GM12892 (cell line): ENCODE measurements at regions not wholly inside any gene's neighbourhood (a gene's known extent, or its start where the extent isn't known, plus 50 kb on each side); places are given as distances from the start of the nearest gene placed in this dataset.

Source experiments
- DNase-seq: peaks from one replicate; pipeline ENCODE4 v3.0.0; 2011; ENCODE audit not compliant: insufficient read length
- FAIRE-seq: peaks from 2 replicates; lab custom pipeline; 2011; peaks lifted over from hg19 to GRCh38; lab: Jason Lieb, UNC
- POLR2A ChIP-seq: IDR thresholded peaks from 2 replicates; pipeline ENCODE4 v1.6.1; 2011; ENCODE audit warnings: low read depth, low read length, control low read depth
- POLR2AphosphoS5 ChIP-seq: IDR thresholded peaks from 2 replicates; pipeline ENCODE4 v1.6.1; 2011; ENCODE audit warnings: low read depth, low read length, control low read depth
- TAF1 ChIP-seq: IDR thresholded peaks from 2 replicates; pipeline ENCODE4 v1.6.1; 2011; ENCODE audit warnings: low read depth, mild to moderate bottlenecking, control low read depth, low read length, borderline replicate concordance

DNA sequence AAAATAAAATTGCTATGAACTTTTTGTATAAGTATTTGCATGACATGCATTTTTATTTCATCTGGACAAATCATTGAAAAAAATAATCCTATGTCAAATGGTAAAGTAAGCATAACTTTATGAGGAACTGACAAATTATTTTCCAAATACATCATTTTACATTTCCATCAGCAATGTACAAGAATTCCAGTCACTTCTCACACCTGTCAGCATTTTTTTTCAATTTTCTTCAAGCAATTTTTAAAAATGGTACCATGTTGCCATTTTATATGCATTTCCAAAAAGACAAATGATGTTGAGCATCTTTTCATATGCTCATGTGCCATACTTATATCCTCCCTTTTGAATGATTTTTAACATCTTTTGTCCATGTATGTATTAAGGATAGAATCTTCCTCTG, 961.7 kb upstream of the PIK3C3 start:
- FAIRE-seq (no peak), DNase-seq (no peak)
- TF ChIP-seq TAF1 (no peak), POLR2A (no peak), POLR2AphosphoS5 (no peak)

DNA sequence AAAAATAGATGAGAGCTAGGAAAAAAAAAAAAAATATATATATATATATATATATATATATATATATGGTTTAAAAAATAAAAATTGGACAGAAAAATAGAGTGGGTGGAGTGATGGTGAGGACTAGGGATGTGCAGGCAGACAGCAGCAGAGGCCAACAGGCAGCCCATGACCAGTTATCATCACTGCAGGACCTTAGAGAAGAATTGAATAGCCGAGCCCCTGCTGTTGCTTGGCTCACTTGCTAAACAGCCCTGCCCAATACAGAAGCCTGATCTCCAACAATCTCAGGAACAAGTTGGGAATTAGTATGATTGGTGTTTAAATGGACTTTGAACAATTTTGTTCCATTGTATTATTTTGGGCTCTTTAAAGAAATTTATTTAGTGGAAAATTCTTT, 967.5 kb upstream of the PIK3C3 start:
- no peak for FAIRE-seq
- no peak for DNase-seq
- TF ChIP-seq POLR2AphosphoS5 (no peak), POLR2A (no peak), TAF1 (no peak)

DNA sequence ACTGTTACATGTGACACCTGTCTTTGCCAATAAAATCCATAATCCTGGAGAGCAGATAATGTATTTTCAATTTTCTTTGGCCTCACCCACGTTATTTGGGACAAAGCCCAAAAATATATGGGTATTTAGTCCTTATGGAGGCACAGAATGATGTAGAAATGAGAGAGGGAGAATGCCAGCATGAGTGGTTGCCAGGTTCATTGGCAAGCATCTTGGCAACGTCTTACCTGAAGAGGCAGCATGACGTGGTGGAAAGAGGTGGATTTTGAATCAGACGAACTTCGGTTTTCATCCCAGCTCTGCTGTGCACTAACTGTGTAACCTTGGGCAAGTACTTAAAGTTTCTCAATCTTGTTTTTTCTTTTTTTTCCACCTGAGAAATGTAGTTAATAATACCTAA, 969.6 kb upstream of the PIK3C3 start:
- DNase-seq = no peak
- no peak for FAIRE-seq
- TF ChIP-seq POLR2AphosphoS5 = no peak
- TF ChIP-seq POLR2A = no peak
- TF ChIP-seq TAF1 = no peak

DNA sequence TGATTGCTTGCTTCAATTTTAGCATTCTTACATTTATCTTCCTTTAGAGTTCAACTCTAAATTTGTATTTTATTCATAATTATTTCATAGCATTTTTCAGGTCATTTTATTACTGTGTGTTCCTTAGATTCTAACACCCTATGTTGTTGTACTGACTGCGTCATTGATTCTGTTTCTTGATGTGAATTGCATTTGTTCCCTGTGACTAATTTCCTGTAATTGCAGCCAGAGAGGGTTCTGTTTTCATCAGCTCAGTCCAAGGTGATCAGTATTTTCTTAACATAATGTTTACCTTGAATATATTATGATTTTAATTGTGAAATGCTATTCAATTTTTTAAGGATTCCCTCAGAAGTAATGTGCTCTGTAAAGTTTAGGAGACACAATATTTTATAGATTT, 970.2 kb upstream of the PIK3C3 start:
- no peak for FAIRE-seq
- TF ChIP-seq POLR2AphosphoS5 (no peak), POLR2A (no peak), TAF1 (no peak)
- DNase-seq = no peak

DNA sequence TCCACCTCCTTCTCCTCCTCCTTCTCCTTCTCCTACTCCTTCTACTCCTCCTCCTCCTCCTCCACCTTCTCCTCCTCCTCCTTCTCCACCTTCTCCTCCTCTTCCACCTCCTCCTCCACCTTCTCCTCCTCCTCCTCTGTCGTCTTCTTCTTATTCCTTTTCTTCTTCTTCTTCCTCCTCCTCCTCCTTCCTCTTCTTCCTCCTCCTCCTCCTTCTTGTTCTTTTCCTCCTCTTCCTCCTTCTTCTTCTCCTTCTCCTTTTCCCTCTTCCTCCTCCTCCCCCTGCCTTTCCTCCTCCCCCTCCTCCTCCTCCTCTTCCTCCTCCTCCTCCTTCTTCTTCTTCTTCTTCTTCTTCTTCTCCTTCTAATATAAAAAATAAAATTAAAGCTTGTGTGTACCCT, 971.2 kb upstream of the PIK3C3 start:
- no peak for FAIRE-seq
- DNase-seq = no peak
- no peak for TF ChIP-seq TAF1
- TF ChIP-seq POLR2A = no peak
- no peak for TF ChIP-seq POLR2AphosphoS5

DNA sequence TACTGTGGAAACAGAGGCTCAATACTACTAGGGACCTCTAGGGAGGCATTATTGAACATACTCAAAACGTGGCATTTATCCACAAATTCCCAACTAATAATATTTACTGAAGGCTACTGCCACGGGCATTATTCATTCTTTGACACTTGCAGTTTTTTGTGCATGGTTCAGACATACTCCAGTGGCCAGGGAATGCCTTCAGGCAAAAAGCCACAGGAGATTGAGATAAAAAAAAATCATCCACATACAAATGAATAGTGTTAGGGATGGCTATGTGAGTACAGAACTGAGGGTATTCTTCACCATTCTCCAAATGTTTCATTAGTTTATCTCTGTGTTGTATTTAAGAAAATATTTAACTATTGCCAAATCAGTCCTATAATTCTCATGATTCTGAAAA, 974.9 kb upstream of the PIK3C3 start:
- TF ChIP-seq POLR2AphosphoS5 = no peak
- no peak for TF ChIP-seq TAF1
- TF ChIP-seq POLR2A = no peak
- no peak for DNase-seq
- no peak for FAIRE-seq

DNA sequence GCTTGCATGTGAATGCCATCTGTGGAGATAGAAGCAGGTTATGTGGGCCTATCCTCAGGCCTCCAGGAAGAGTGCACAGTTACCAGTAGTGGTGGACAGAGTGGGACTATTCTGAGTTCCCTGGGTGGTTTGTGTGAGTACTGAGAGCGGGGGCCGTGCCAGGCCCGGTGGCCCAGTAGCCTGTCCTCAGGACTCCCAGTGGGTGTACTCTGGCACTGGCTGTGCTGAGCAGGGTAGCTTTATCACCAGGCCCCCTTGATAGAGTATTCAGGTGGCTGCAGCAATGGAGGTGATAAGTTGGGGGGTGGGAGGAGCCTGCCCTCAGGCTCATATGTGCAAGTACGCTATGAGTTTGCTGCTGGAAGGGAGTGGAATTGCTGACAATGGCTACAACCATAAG, 979.0 kb upstream of the PIK3C3 start:
- TF ChIP-seq POLR2A (no peak), TAF1 (no peak), POLR2AphosphoS5 (no peak)
- FAIRE-seq = no peak
- no peak for DNase-seq

DNA sequence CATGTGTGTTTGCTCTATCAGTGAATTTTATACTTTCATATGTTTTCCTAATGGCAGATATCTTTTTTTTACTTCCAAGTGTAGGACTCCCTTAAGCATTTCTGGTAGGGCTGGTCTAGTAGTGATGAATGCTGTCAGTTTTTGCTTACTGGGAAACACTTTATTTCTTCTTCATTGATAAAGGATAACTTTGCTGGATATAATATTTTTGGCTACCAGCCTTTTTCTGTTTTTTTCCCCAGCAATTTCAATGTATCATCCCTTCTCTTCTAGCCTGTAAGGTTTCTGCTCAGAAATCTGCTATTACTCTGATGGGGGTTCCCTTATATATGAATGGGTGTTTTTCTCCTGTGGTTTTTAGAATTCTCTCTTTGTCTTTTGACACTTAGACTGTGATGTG, 980.6 kb upstream of the PIK3C3 start:
- FAIRE-seq = no peak
- TF ChIP-seq TAF1 = no peak
- no peak for TF ChIP-seq POLR2AphosphoS5
- no peak for TF ChIP-seq POLR2A
- no peak for DNase-seq

DNA sequence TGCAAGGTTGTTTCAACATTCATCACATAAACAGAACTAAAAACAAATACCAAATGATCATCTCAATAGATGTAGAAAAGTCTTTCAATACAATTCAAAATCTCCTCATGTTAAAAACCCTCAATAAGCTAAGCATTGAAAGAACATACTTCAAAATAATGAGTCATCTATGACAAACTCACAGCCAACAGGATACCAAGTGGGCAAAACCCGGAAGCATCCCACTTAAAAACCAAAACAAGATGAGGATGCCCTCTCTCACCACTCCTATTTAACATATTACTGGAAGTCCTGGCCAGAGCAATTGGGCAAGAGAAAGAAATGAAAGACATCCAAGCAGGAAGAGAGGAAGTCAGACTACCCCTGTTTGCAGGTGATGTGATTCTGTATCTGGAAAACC, 992.2 kb upstream of the PIK3C3 start:
- FAIRE-seq (no peak), DNase-seq (no peak)
- TF ChIP-seq POLR2A (no peak), TAF1 (no peak), POLR2AphosphoS5 (no peak)

DNA sequence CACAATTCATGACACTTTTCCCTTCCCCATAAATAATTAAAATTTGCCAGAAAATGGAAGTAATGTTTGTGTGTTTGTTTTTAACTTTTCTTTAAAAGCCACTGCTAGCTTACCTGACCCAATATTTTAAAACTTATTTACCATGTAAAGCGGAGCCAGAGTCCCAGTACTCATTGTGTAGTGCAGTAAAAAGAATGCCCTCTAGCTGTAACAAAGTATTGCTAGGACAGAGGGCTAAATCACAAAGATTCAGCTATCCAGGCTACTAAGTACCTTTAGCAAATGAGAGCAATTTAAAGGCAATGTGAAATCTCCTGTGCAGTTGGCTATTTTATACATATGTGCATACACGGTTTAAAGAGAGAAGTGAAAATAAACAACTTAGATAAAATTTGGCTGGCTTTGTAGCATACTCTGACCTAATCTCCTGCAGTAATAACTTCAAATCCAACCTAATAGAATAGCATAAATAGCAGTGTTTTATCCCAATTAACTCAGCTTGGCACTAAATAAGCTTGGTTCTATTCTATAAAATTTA, 997.4 kb upstream of the PIK3C3 start:
- DNase-seq = no peak
- TF ChIP-seq POLR2AphosphoS5 (no peak), POLR2A (no peak), TAF1 (no peak)

DNA sequence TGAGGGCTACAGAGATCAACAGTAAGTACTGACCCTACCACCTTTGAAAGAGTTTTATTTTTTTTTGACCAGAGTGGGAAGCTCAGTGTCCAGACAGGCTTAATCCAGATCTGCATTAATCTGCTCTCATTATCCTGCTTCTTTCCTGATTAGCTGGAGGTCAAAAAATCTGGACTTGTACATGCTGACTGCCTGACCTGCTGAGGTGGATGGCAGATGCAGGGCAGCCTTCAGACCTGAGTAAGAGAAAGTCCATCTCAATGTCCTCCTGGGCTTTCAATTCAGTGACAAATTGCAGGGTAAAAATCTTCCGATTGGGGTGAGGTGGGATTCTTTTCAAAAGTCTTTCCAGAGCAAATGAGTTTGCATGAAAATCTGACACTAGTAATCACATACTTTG, 998.8 kb upstream of the PIK3C3 start:
- FAIRE-seq = no peak
- no peak for DNase-seq
- TF ChIP-seq POLR2AphosphoS5 = no peak

More for the DNA sequence above, 997.4 kb upstream of the PIK3C3 start:
- no peak for FAIRE-seq

DNA sequence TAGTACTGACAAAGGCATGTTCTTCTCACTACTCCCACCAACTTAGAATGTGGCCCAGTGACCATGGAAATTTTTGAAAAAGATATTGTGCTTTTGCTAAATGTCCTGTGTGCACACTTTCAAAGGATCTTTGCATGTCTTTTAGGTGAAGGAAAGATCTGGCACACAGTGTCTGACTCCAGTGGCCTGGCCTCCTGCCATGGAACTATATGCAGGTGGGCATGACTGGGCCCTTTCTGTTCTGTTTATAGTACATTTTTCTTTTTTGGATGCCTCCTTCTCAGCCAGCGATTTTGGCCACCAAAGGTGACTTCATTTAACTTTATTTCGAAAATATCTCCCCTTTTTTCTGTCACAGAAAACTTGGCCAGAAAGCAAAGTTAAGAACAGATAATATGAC, 999.7 kb upstream of the PIK3C3 start:
- DNase-seq (no peak), FAIRE-seq (no peak)
- TF ChIP-seq POLR2AphosphoS5 = no peak
- no peak for TF ChIP-seq POLR2A
- no peak for TF ChIP-seq TAF1
